ENCODE measurements at regions not wholly inside any gene's neighbourhood (a gene's known extent, or its start where the extent isn't known, plus 50 kb on each side); places are given as distances from the start of the nearest gene placed in this dataset.

DNA sequence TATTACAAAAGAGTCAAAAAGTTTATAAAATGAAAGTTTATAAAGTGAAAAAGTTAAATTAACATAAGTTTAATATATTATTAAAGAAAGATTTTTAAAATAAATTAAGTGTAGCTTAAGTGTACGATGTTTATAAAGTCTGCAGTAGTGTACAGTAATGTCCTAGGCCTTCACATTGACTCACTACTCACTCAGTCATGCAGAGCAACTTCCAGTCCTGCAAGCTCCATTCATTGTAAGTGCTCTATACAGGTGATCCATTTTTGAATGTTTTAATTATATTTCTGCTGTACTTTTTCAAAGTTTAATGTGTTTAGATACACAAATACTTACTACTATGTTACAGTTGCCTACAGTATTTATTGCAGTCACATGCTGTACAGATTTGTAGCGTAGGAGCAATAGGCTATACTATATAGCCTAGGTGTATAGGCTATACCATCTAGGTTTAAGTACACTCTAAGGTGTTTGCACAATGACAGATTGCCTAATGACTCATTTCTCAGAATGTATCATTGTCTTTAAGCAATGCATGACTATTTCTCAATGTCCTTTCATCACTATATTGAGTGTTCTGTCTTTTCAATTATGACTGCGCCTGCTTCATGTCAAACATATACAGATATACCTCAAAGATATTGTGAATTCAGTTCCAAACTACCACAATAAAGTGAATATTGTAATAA, 1110.3 kb upstream of the MAP3K7 start:
- DNase-seq (ENCODE audit: low spot score) = no peak

DNA sequence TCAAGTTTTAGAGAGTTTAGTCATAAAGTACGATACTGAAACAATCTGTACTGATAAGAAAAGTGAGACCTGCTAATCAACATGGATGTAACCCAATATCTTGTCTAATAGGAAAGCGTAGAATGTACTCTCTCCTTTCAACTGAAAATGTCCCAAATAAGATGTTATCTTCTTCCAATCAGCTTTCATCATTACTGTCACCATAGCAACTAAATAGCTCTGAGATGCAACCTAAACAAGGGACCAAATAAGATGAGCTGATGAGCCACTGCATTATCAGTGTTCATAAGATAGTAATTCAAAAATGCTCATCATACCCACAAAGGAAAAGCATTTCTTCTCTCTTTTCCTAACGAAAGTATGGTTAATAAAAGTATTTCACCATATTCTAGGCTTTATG, 1108.3 kb upstream of the MAP3K7 start:
- no peak for DNase-seq (ENCODE audit: low spot score)

DNA sequence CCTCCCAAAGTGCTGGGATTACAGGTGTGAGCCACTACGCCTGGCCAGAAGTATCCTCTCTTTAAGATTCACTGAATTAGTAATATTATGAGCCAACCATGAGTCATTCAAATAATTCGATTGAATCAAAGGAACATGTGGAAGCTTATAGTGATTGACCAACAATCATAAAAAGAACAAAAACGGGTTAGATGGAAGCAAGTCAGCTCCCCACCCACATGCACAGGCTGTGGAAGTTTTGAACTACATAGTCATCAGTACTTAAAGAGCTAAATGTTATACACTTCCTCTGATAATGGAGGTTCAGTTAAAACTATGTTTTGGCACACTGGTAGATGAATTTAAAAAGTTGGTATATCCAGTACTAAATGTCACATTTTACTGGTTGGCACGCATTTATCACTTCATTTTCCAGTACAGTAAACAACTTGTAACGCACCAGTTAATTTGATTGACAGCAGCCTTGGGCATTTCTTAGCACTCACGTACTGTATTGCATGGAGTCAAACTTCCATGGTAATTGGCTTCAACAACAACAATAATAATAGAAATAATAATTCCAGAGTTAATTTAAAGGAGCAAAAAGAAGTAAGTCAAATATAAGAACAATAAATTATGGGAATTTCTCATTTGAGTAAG, 1107.3 kb upstream of the MAP3K7 start:
- DNase-seq (ENCODE audit: low spot score) = no peak

DNA sequence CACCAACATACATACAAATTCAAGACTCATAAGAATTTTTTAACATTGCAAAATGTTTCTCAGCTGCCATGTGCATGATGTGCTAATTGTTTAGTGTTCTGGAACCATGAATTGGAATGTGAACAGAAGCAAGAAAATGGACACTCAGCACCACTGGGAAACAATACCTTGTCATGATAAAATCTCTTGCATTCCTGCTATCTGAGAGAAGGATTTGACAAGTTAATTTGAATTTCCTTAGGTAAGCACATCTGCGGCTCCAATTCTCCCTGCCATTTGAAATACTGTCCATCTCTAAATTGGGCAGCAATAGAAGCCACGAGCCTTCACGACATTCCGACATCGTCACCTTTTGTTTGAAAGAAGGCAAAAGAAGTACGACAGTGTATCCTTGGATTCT, 1104.6 kb upstream of the MAP3K7 start:
- no peak for DNase-seq (ENCODE audit: low spot score)

DNA sequence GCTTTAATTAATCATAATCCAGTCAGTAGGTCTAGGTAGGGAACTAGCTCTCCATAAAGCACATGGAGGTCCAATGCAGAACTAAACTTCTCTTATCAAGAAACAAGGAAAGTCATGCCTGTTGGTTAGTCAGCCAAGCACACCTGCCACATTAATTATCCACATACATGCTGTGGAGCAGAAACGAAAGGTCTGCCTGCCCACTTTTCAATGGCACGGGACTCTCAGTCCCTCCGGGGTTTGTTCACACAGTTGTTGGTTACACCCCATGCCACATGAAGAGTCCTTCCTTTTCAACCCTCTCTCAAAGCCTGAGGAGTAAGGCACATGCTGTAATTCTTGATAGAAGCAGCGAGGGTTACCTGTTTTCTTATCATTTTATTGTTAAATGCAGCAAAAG, 1096.4 kb upstream of the MAP3K7 start:
- DNase-seq (ENCODE audit: low spot score) = no peak

DNA sequence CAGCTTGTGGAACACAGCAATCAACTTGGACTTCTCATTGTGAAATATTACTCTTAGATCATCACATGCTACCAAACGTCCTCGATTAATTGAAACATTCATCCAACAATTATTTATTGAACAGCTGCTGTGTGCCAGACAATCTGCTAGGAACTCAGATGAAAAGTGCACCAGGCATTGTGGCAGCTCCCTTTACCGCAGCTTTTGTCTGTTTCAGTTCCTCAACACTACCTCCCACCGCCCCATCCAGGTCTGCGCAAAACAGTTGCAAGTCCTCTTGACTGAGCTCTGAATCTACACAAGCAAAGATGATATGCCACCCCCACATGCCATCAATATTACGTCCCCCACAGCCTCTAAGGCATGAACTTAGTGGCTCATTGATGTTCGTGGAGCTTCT, 1094.4 kb upstream of the MAP3K7 start:
- no peak for DNase-seq (ENCODE audit: low spot score)

DNA sequence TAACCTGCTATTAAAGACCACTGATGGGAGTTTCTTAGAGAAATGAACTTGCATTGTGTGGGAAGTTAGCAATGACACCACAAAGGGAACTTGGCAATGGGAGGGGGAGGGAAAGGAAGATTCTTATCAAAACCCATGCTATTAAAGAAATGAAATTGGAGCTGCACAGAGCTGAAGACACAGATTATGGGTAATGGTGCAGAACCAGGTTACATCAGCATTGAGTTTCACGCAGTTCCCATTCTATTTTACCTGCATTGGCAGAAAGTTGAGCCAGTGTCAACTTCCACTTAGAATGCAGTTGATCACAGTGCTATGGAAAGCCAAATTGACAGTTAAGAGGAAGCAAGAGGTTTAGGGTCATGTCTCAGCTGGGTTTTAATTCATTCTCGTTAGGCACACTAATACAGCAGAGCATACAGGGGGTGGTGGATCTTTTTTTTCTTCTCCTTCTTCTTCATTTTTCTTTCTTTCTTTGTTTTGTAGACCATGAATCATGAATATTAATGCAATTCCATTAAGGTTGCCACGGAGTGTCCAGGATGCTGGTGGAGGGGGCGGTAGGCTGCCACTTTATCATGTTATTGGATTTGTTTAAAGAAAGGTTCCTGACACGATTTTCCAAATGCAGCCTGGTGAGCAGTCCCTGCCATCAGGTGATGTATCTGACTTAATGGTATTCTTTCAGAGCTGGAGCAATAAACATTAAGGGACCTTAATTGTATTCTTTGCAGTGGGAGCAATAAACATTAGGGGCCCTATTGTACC, 1092.0 kb upstream of the MAP3K7 start:
- no peak for DNase-seq (ENCODE audit: low spot score)

DNA sequence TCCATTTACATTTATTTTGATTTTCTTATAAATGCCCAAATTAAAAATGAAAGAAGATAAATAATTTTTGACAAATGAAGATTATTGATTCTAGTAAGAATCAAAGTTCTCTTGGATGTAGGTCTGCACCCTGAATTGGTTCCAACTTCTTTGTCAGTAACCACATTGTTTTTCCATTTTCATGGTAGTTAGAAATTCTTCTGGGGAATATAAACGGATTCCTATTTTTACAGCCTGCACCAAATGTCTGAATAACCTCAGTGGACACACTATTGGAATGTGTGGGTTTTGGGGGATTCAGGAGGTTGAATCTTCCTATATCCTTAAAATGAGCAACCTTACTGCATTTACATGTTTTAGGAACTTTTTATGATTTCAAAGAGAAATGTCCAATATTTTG, 1085.3 kb upstream of the MAP3K7 start:
- no peak for DNase-seq (ENCODE audit: low spot score)

DNA sequence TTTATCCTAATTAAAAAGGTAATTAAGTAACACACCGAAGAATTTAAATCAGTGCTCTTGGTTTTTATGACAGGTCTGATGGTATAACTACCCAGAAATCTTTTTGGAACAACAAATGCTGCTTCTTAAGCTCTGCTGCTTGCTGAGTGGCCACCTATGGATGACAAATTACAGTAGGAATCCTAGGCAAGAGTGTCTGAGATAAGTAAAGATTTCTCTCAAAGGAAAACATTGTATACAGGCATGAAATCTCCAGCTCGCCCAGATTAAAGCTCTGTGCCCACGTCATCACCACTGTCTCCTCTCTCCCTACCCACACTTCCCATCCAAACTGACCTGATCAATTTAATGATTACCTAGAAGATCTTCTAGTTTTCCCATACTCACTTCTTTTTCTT, 1083.0 kb upstream of the MAP3K7 start:
- no peak for DNase-seq (ENCODE audit: low spot score)

DNA sequence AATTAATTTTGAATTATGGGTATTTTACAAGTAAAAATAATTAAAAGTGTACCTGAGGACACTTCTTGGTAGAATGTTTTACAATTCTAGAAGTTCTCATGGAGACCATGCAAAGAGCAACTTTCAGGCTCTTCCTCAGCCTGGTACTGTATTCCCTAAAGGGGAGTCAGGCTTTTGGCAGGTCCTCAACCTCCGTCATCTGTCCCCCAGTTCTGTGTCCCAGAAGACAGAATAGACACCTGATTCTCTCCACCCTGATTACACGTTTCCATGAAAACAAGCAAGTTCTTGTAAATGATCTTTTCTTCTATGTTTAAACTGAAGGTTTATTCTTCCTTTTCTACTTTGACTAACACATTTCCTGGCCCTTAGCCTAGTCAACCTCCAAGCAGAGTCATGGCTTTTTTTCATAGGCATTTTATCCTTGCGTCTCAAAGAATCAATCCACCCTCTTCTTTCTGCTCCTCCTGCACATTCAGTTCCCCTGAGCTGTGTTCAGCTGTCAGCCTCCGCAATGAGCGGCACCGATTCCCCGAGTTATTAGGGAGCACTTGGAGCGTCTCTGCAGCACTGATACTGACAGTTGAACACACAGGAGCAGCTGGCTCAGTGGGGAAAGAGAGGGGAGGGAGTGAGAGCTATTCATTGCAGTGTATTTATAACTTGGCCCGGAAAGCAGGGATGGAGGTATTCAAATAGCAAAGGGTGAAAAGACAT, 1082.4 kb upstream of the MAP3K7 start:
- DNase-seq (ENCODE audit: low spot score) = no peak

DNA sequence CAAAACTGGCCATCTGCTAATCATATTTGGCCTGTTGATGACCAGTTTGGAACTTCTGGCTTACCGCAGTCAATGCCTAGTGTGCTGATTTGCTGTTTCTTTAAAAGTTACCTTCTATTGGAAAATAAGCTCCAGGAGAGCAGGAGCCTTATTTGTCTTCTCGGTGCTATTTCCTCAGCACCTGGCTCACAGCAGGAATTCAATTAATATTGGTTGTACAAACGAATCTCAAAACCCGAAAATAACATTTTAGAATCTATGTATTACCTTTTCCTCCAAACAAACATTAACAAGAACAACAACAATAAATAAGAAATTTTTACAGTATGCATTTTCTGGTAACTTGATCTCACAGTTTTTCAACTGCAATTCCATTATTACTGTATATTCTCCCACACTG, 1080.7 kb upstream of the MAP3K7 start:
- DNase-seq (ENCODE audit: low spot score) = no peak

DNA sequence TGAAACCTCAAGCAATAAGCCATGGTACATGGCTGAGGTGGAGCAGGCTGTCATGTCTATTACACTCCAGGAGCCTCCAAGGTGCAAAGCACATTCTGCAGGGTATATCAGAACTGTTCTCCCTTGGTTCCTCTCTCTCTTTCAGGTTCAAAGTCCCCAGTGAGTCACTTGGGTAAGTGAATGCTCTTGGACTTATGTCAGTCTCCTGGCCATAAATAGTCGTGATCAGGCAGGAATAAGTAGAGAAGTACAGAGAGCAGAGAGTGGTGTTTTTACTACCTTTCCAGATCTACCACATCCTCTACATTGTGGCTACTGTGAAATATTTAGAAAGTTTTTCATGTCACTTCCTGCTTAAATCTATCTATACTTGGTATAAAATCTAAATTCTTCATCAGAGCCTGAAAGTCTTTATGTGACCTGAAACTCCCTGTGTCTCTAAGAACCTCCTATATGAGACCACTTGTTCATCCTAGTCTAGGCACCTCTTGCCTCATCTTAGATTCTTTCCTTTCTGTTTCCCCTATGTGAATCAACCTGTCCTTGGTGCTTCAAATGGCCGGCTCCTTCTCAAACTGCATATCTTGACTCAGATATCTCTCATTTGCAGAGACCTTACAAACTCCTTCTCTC, 1077.6 kb upstream of the MAP3K7 start:
- no peak for DNase-seq (ENCODE audit: low spot score)

DNA sequence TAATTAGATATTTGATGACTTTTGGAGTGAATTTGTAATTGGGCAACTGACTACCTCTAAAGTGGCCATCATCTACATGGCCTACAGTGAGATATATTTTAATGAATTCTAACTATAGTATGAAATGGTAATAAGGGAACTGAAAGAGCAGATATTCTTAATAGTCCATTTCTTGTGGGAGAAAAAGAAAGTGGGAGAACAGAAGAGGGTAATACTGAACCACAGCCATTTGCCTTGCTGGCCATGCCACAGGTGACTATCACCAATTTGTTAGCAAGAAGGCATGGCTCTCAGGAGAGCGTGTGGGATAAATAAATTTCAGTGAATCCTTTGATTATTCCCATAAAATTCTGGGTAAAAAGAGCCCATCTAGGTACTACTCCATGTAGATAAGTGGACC, 1074.0 kb upstream of the MAP3K7 start:
- DNase-seq (ENCODE audit: low spot score) = no peak

DNA sequence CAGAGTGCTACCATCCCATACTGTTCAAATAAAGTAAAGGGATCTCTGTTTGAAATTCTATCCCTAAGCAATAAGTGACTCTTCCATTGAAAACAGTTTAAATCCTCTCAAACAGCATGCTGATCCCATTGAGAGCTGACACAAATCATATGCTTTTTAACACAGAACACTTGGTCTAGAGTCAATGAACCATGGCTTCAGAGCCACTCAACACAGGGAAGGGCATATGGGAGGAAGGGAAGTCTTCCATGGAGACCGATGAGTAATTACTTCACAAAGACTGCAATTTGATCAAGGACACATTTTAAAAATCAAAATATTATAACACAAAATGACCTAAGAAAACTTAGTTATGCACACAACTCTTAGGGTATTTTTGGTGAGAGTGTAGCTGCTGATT, 1073.0 kb upstream of the MAP3K7 start:
- no peak for DNase-seq (ENCODE audit: low spot score)

DNA sequence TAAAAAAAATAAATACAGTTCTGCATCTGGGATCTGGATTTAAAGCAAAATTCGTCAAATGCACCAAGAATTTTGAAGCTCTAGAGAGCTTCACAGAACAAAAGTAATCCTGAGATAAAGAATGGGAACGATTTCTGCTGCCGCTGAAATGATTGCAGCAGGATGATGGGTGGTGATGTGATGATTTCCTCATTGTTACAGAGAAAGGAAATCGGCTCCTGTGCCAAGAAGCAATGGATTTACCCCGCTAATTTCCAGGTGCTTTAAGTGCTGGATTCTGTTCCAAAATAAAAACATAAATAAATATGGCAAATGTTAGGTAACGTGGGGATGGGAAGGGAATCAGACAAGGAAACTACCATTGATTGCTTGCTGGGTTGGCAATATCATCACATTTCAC, 1067.9 kb upstream of the MAP3K7 start:
- no peak for DNase-seq (ENCODE audit: low spot score)

DNA sequence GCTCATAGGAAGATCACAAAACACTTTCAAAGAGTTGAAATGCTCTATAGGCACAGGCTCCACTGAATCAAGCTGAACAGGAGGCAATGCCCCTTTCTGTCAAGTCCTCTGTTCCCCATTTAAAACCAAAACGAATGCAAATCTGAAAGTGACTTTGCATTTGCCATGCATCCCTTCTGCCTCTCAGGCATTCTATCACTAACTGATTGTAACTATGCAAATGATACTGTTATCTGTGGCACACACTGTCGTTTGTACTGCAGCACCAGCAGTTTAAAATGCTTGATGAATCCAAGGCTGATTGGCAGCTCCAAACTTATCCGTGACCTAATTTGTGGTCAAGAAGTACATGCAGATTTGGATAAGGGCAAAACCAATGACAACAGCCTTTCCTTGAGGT, 1067.5 kb upstream of the MAP3K7 start:
- DNase-seq (ENCODE audit: low spot score) = no peak

DNA sequence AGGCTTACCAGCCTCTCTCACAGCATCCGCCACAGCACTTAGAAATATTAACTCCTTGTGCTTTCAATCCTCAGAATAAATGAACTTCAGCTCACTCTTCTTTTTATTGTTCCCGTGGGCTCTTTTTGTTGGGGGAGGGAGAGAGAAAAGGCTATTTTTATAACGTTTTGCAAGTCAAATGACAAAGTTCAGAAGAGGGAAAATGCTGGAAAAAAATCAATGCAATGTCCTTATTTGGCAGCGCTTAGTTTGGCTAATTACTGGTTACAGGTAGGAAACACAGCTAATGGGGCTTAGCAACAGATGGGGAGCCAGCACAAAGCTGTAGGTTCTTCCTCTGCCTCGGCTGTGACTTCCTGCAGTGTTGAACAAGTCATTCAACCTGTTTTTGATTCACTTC, 1067.0 kb upstream of the MAP3K7 start:
- no peak for DNase-seq (ENCODE audit: low spot score)

DNA sequence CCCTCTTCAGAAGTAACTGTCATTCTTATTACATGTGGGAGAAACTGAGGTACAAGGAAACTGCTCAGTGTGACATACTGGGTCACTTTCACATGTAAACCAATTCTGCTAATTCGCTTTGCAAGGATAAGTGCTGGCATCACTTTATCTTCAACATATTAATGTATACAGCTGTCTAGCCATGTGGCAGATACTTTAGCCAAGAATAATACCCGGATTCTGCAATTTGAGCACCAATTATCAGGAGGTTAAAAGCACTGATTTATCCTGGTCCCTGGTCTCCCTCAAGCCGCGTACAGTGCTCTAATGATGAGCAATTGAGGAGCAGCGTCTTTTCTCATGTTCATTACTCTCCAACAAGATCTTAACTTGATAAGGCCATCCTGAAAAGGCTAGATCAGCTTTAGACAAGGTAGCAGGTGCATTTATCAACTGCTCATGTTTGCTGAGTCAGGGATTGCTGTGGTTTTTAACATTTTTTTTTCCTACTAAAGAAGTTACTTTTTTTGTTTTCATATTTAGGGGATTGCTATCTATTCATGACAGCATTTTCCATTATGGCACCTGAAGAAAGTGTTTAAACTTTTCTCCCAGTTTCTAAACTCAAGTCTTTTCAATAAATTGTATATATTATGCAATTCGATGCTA, 1066.3 kb upstream of the MAP3K7 start:
- no peak for DNase-seq (ENCODE audit: low spot score)

DNA sequence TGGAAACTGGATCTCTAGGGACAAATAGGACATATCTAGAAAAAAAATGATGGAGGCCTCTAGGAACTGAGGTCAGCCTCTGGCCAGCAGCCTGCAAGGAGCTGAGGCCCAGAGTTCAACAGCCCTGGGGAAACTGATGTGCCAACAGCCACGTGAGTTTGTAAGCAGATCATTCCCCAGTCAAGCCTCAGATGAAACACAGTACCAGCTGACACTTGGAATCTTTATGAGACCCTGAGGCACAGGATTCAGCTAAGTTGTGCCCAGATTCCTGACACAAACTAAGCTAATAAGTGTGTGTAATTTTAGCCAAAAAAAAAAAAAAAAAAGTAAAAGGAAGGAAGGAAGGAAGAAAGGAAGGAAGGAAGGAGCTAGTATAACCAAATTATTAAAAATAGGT, 1059.8 kb upstream of the MAP3K7 start:
- no peak for DNase-seq (ENCODE audit: low spot score)

DNA sequence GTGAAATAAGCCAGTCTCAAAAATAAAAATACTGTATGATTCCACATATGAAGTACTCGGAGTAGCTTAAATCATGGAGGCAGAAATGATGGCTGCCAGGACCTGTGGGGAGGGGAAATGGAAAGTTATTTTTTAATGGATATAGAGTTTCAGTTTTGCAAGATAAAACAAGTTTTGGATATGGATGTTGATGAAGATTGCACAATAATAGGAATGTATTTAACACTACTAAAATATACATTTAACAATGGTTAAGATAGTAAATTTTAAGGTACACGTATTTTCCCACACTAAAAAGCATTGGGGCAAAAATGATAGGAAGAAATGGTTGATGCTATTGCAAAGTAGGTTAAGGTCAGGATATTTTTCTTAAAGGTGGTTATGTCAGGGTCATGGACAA, 1058.9 kb upstream of the MAP3K7 start:
- no peak for DNase-seq (ENCODE audit: low spot score)

DNA sequence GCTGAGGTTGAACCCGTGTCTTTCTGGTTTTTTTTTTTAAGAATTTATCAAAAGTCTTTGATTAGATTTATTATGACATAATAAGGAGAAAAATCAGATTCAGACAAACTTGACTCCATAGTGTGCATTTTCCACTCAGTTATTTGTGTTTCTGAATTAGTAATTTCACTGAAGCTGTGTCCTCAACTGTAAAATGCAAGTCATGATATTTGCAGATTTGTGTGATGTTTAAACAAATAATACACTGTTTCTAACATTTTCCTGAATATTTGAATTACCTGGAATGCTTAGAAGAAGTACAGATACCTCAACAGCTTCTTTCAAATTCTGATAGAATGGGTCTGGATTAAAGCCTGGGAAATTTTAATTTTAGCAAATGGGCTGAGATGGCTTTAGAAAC, 1050.3 kb upstream of the MAP3K7 start:
- no peak for DNase-seq (ENCODE audit: low spot score)

DNA sequence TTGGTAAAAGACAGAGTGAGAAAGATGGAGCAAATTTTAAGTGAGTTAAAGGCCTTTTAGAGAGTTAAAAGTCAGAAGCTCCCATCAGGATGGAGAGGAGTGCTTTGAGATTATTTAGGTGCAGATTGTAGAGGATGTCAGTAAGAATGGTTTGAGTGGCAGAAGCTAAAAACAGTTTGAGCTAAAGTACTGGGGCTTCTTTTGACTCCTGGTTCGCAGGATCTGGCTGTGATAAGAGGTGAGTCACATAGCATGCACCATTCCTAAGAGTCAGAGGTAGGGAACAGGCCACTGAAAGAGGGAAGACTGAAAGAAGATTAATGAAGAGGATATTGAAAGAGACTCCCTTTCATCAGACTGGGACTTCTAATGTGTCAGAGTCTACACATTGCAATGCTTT, 1047.9 kb upstream of the MAP3K7 start:
- DNase-seq (ENCODE audit: low spot score) = no peak
